Mesodermal cell (in vitro differentiated cells): ENCODE measurements at regions not wholly inside any gene's neighbourhood (a gene's known extent, or its start where the extent isn't known, plus 50 kb on each side); places are given as distances from the start of the nearest gene placed in this dataset.

Experiments used
- H3K27ac ChIP-seq: 2 replicates; pipeline ENCODE4 v1.7.0; 2013; ENCODE audit warnings: mild to moderate bottlenecking, low read depth, low read length, moderate library complexity; ENCODE audit not compliant: severe bottlenecking
- H3K36me3 ChIP-seq: 2 replicates; pipeline ENCODE4 v1.7.1; 2013; ENCODE audit warnings: mild to moderate bottlenecking, low read length, moderate library complexity; ENCODE audit not compliant: control insufficient read depth, insufficient read depth
- H3K4me1 ChIP-seq: one replicate; pipeline ENCODE4 v1.7.1; 2013; ENCODE audit warnings: mild to moderate bottlenecking, low read length; ENCODE audit not compliant: insufficient read depth, control insufficient read depth, poor library complexity, severe bottlenecking
- H3K4me3 ChIP-seq: 2 replicates; pipeline ENCODE4 v1.7.0; 2013; ENCODE audit warnings: low read length, control low read depth, mild to moderate bottlenecking; ENCODE audit not compliant: insufficient read depth, poor library complexity, severe bottlenecking; ENCODE audit errors: extremely low read depth
- H3K9me3 ChIP-seq: 2 replicates; pipeline ENCODE4 v1.7.1; 2013; ENCODE audit warnings: mild to moderate bottlenecking, low read length, moderate library complexity; ENCODE audit not compliant: control insufficient read depth
- WGBS, 2 experiments: methylation state at CpG; one replicate each; pipeline ENCODE4 v1.1.5; 2013; ENCODE audit warnings: missing lambda C conversion rate in 2 of 2; ENCODE audit not compliant: insufficient coverage in 2 of 2; 5-methylcytosine and 5-hydroxymethylcytosine counted together

DNA sequence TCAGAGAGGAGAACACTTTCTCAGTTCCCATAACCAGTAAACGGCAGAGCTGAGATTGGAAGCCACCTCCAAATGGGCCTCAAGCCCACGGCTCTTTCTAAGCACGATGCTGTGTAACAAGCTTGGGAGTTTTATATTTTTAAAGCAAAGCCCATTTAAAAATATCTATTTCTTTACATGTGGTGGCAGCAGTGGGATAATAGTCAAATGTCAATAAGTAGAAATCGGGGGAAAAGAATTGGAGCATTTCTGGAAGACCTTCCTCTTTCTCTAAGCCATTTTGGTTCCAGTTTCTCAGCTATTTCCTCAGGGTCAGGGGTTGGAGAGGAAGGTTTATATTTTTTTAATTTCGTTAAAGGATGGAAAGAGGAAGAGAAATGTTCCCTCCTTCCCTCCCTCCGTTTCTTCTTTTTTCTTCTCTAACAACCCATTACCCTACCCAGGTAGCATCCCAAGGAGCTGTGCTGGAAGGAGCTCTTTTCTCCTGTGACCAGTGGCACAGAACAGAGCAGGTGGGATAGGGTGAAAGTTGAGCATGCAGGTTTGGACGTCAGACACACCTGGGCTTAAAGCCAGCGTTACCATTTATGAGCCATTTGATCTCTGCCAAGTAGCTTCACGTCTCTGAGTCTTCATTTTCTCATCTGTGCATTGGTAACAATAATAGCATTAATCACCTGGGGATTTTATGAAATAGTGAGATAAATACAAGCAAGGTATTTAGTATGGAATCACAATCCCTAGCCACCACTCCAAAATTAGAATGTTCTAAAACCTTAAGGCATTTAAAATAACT is 515.7 kb downstream of the RPS24 start:
- H3K27ac ChIP-seq = no peak overlapping the region
- no peaks in the 10 kb centered on the region for H3K36me3 ChIP-seq
- 67% methylated on average over 1 of the region's 9 CpGs; no CpG with 5 or more reads in 1 of the 2 experiments for WGBS, 2 experiments
- H3K9me3 ChIP-seq = no peaks in the 10 kb centered on the region
- no peak overlapping the region for H3K4me3 ChIP-seq
- peaks cover 21% of the 10 kb centered on the region for H3K4me1 ChIP-seq

DNA sequence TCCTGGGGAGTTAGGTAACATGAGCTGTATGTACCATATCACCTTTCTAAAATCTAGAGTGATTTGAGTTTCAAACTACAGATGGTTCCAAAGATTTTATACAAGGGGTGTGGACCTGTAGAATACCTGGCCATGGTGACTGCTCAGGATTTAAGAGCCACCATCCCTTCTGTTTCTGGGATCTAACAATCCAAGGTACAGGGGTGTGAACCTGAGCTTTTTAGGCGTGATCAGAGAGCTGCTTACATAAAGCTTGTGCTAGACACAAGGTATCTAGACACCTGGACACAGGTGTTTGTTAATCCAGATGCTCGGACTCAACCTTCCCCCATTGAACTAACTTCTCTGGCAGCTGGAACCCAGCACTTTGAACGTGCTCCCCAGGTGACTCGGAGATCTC is 516.4 kb downstream of the RPS24 start:
- peaks cover 21% of the 10 kb centered on the region for H3K4me1 ChIP-seq
- no peak overlapping the region for H3K4me3 ChIP-seq
- no peaks in the 10 kb centered on the region for H3K36me3 ChIP-seq
- WGBS, 2 experiments = 90 to 98% methylated on average over 4 of the region's 4 CpGs
- no peaks in the 10 kb centered on the region for H3K9me3 ChIP-seq
- H3K27ac ChIP-seq = no peak overlapping the region

DNA sequence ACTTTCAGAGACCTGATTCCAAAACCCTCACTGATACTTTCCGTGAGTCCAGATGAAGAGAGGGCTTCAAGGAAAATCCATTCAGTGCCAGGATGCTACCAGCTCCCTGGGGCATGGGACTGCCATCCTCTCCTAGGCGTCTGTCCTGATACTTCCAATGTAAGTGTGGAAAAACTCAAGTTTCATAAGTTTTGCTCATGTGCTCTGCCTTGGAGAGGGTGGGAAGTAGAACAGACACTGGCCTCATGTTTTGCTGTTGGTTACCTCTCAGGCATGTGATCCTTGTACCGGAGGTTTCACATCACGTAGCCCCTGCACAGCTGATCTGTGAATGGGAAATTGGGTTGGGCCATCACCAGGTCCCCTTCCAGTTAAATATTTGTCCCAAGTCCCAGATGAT is 517.1 kb downstream of the RPS24 start:
- H3K9me3 ChIP-seq = no peaks in the 10 kb centered on the region
- H3K4me1 ChIP-seq = peaks cover 21% of the 10 kb centered on the region
- H3K27ac ChIP-seq = no peak overlapping the region
- 88 to 100% methylated on average over 3 to 4 of the region's 4 CpGs for WGBS, 2 experiments
- no peak overlapping the region for H3K4me3 ChIP-seq
- no peaks in the 10 kb centered on the region for H3K36me3 ChIP-seq

DNA sequence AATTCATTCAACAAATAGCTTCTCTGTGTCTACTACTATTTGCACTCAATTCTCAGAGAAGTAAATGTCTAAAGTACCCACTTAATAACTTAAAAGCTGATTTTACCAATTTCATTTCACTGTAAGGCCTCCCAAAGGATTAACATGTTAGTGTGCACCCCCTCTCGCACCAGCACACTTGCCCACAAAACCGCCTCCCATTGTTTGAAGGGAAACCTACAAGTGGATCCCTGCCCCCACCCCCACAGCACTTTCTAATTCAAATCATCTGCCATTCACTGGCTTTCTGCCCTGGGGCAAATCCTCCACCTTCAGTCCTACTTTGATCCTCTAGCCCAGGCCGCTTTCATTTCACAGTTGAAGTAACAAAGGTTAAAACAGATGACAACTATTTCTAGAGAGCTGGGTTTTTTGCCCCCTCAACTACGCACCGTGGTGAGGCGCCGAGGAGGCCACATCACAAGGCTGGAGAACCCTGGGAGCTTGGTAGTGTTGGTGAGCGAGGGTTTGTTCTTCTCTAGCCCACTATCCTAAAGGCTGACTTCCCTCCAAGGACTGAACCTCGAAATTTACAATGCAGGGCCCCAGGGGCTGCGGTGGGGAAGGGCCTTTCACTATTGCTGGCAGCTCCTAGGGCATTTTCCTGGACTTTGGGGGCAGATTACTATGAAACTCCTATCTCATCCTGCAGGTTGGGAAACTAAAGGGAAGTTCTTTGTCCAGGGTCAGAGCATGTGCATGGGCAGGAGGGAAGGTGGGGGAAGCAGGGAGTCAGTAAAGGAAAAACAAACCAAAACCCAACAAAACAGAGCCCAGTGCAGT is 517.4 kb upstream of the ZMIZ1 start:
- Histone ChIP-seq H3K4me3 (no peak overlapping the region), H3K36me3 (no peaks in the 10 kb centered on the region), H3K27ac (peak overlapping the region; percentile 26), H3K4me1 (peaks cover 21% of the 10 kb centered on the region), H3K9me3 (no peaks in the 10 kb centered on the region)
- WGBS, 2 experiments = 36 to 44% methylated on average over 2 to 4 of the region's 10 CpGs

DNA sequence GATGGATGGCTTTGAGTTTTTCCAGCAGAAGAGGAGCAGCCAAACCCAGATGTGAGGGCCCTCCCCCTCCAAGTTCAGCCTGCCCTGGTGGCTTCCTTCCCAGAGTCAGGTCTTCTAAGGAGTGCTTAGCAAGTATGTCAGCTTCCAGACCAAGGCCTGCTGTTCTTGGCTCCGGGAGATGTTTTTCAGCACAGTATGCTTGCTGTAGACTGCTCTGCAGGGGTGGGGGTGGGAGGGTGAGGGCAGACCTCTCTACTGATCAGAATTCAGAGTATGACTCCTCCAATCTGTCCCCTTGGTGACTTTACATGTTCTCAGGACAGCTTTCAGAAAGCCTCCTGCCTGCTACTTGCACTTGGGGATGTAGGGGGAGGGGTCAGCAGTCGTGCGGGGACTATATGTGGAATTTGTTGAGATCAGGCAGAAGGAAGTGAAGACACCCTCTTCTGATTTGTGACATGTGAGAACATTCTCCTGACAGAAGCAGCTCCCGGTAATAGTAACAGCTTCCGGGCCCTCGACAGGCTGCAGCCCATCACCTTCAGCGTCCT is 516.4 kb upstream of the ZMIZ1 start:
- WGBS, 2 experiments = 30 to 42% methylated on average over 6 to 7 of the region's 7 CpGs
- no peak overlapping the region for H3K4me3 ChIP-seq
- H3K27ac ChIP-seq = peak overlapping the region; percentile 25

DNA sequence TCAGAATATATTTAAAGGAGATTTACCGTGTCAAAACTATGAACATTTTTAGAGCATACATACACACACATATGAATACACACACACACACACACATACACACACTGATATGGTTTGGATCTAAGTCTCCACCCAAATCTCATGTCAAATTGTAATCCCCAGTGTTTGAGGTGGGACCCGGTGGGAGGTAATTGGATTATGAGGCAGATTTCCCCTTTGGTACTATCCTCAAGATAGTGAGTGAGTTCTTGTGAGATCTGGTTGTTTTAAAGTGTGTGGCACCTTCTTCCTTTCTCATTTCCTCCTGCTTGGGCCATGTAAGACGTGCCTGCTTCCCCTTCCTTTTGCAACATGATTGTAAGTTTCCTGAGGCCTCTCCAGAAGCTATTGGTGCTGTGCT is 515.0 kb upstream of the ZMIZ1 start:
- 63 to 86% methylated on average over 1 of the region's 3 CpGs for WGBS, 2 experiments
- H3K4me3 ChIP-seq = no peak overlapping the region
- no peak overlapping the region for H3K27ac ChIP-seq
- peaks cover 21% of the 10 kb centered on the region for H3K4me1 ChIP-seq
- no peaks in the 10 kb centered on the region for H3K9me3 ChIP-seq
- H3K36me3 ChIP-seq = no peaks in the 10 kb centered on the region

More for the DNA sequence above, 516.4 kb upstream of the ZMIZ1 start:
- H3K36me3 ChIP-seq = no peaks in the 10 kb centered on the region
- no peaks in the 10 kb centered on the region for H3K9me3 ChIP-seq
- H3K4me1 ChIP-seq = peaks cover 21% of the 10 kb centered on the region

DNA sequence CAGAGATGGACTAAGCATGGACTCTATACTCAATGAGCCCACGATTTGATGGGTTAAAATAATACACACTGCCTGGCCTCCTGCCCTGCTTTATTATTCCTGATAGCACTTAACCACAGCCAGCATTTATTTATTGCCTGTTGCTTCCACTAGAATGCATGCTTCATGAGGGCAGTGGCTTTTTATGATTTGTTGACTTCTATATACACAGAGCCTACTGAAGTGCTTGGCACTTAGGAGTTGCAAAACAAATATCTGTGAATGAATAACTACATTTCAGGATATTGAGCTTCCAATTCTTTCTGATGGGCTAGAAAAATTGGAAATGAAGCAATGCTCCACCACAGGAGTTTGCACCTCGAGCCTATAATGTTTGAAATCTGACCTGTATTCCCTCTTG is 513.6 kb upstream of the ZMIZ1 start:
- Histone ChIP-seq H3K27ac (no peak overlapping the region), H3K4me3 (no peak overlapping the region), H3K9me3 (no peaks in the 10 kb centered on the region), H3K36me3 (no peaks in the 10 kb centered on the region), H3K4me1 (peaks cover 21% of the 10 kb centered on the region)
- WGBS, 2 experiments = 86 to 92% methylated on average over 1 of the region's 2 CpGs

DNA sequence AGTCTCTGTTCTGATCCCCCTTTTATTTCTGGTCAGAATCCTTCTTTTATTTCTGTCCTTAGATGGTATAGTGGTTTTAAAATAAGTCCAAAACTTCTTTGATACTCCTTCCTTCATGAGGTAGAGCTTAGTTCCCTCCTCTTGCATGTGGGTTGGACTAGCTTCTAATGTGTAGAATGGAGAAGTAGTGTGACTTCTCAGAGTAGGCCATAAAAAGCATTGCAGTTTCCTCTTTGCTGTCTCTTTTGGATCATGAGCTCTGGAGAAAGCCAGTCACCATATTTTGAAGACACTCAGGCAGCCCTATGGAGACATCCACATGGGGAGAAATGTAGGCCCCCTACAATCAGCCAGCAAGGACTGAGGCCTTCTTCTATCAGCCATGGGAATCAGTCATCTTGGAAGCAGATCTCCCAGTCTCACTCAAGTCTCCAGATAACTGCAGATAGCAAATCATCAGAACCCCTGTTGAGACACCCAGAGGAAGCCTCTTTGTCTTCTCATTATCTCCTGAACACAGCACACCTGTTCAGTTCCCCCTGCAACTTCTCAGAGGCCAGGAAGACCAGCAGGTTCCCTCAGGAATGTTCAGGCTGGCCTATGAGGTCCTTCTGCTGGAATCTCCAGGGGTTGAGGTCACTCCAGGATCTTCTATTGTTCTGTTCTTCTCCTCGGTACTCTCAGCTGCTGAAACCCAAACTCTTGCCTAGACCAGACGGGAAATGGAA is 511.9 kb upstream of the ZMIZ1 start:
- WGBS, 2 experiments = 86 to 100% methylated on average over 2 of the region's 2 CpGs
- H3K4me3 ChIP-seq = no peak overlapping the region
- peaks cover 10% of the 10 kb centered on the region for H3K4me1 ChIP-seq
- H3K36me3 ChIP-seq = no peaks in the 10 kb centered on the region
- no peaks in the 10 kb centered on the region for H3K9me3 ChIP-seq
- H3K27ac ChIP-seq = no peak overlapping the region

DNA sequence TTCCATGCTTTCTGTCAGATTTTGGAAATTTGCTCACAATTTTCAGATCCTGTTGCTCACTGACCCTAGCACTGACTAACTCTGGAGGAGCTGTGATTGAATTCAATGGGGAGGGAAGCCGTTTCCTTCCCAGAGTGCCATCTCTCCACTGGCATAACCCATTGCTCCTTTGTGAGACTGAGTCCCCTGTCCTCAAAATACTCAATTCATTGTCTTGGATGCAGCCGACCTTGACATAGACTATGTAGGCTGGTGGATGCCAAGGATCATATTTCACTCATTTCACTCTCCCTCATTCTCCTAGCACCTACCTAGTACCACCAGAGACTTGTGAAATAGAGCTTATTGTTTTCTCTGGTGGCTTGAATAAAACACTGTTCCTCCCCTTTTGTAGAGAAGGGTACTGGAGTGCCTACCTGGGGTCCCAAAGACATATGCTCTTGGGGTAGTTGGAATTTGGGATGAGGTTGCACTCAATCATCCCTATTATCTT is 511.3 kb upstream of the ZMIZ1 start:
- H3K9me3 ChIP-seq = no peaks in the 10 kb centered on the region
- 100% methylated on average over 1 of the region's 2 CpGs; no CpG with 5 or more reads in 1 of the 2 experiments for WGBS, 2 experiments
- H3K4me1 ChIP-seq = peaks cover 7% of the 10 kb centered on the region
- no peaks in the 10 kb centered on the region for H3K36me3 ChIP-seq
- no peak overlapping the region for H3K4me3 ChIP-seq
- H3K27ac ChIP-seq = no peak overlapping the region

DNA sequence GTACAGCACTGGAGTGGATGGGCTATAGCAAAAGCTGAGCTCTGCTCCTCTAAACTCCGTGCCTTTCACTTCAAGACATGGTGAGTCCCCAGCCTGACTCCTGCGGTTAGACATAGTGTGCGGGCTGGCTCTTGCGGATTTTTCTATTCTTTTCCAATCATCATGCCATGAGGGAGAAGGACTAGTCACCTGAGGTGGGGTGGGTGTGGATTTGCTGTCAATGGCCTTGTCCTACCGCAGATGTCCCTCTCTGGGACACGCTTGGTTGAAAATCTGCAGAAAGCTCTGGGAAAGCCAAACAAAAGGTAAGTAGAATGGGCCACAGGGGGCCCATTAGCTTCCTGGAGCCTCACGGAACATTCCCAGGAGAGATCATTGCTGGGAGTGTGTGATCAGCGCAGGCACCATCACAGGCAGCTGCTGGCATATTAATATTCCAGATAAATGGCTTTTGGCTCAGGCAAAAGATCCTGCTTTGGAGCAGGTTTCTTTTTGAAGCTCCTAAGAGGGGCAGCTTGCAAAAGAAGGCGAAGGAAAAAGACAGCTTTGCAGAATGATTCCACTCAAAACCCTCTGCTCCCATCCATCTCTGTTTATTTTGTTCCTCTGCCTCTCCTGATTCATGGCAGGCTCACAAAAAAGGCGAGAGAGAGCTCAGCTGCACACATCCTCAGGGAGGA is 509.0 kb upstream of the ZMIZ1 start:
- Histone ChIP-seq H3K9me3 (no peaks in the 10 kb centered on the region), H3K36me3 (no peaks in the 10 kb centered on the region), H3K4me1 (peaks cover 6% of the 10 kb centered on the region), H3K27ac (no peak overlapping the region), H3K4me3 (no peak overlapping the region)
- WGBS, 2 experiments = 70 to 72% methylated on average over 6 of the region's 10 CpGs
